ELF-1 (cell line): ENCODE measurements at regions not wholly inside any gene's neighbourhood (a gene's known extent, or its start where the extent isn't known, plus 50 kb on each side); places are given as distances from the start of the nearest gene placed in this dataset.
A peak's percentile ranks its signal among the peaks of the same experiment; 100 is the strongest.
"Not testable (repeated sequence)": the region's sequence is repeated elsewhere in the genome, so short reads cannot be mapped to it uniquely, and the experiment has no call there.

ENCODE experiments used
- DNase-seq: peaks from one replicate; pipeline ENCODE4 v3.0.0-alpha.2; 2016; ENCODE audit warnings: low read depth, low spot score

GRCh38 chr5:164097749-164098148 lies 592.3 kb downstream of the MAT2B start:
- DNase-seq = no peak

GRCh38 chr5:164098531-164098930 lies 593.1 kb downstream of the MAT2B start:
- DNase-seq = no peak

- DNase-seq = no peak
Measured at GRCh38 chr5:164098979-164099378, 593.6 kb downstream of the MAT2B start.

- DNase-seq = no peak
Measured at GRCh38 chr5:164115420-164115819, 610.0 kb downstream of the MAT2B start.

GRCh38 chr5:164119806-164120447 lies 614.5 kb downstream of the MAT2B start:
- DNase-seq = peak; percentile 61

- no peak for DNase-seq
Measured at GRCh38 chr5:164127527-164127926, 622.1 kb downstream of the MAT2B start.

GRCh38 chr5:164132358-164132757 lies 626.9 kb downstream of the MAT2B start:
- no peak for DNase-seq

GRCh38 chr5:164137095-164137494 lies 631.7 kb downstream of the MAT2B start:
- DNase-seq = no peak

GRCh38 chr5:164139423-164139822 lies 634.0 kb downstream of the MAT2B start:
- no peak for DNase-seq

GRCh38 chr5:164145458-164145857 lies 640.0 kb downstream of the MAT2B start:
- DNase-seq = no peak

GRCh38 chr5:164146223-164146622 lies 640.8 kb downstream of the MAT2B start:
- DNase-seq = no peak

- no peak for DNase-seq
Measured at GRCh38 chr5:164148292-164148691, 642.9 kb downstream of the MAT2B start.

- DNase-seq = not testable (repeated sequence)
Measured at GRCh38 chr5:164152539-164152938, 647.1 kb downstream of the MAT2B start.

GRCh38 chr5:164153469-164154172 lies 648.2 kb downstream of the MAT2B start:
- DNase-seq = no peak

GRCh38 chr5:164170814-164171213 lies 665.4 kb downstream of the MAT2B start:
- no peak for DNase-seq

GRCh38 chr5:164175083-164175482 lies 669.7 kb downstream of the MAT2B start:
- no peak for DNase-seq

GRCh38 chr5:164179406-164179805 lies 674.0 kb downstream of the MAT2B start:
- DNase-seq = no peak

- DNase-seq = no peak
Measured at GRCh38 chr5:164181604-164182003, 676.2 kb downstream of the MAT2B start.

GRCh38 chr5:164184158-164184557 lies 678.7 kb downstream of the MAT2B start:
- DNase-seq = peak; percentile 11

- no peak for DNase-seq
Measured at GRCh38 chr5:164185000-164185399, 679.6 kb downstream of the MAT2B start.

- DNase-seq = no peak
Measured at GRCh38 chr5:164186550-164186949, 681.1 kb downstream of the MAT2B start.

GRCh38 chr5:164187785-164188184 lies 682.4 kb downstream of the MAT2B start:
- DNase-seq = no peak

- DNase-seq = peak; percentile 1
Measured at GRCh38 chr5:164188733-164189148, 683.3 kb downstream of the MAT2B start.
